ENCODE measurements at regions not wholly inside any gene's neighbourhood (a gene's known extent, or its start where the extent isn't known, plus 50 kb on each side); places are given as distances from the start of the nearest gene placed in this dataset.

DNA sequence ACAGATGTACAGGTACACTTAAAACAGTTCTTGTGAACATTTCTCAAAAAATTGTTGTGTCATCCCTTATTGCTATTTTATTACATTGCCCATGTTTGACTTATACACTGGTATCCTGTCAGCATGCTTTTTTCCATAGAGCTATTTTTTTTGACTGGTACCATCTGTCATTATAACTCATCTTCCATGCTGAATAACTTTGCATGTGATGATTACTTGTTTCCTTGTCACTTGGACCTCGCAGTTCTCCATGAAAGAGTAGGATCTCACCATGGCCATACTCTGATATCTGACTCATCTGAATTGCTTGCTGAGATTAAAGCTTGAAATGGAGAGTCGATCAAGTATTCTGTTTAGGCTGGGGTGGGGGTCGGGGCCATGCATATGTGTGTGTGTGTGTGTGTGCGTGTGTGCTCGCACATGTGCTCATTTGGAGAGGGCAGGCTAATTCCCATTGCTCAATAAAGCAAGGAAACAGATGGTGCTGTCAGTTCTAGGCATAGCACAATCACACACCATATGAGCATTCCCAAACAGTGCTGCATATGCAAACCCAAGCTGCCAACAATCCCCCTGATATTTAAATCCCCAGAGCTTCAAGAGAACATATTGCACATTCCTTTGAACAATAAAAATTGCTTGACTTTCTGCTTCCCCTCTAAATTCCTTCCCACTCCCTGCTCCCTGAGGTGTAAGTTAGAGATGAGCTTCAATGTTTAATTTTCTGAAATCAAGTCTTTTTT is 62.9 kb downstream of the NHLRC3 start:
- Histone ChIP-seq H3K4me3 (ENCODE audit: low read length in 2 of 2) (no peak overlapping the region), H3K9ac (ENCODE audit: low read length in 2 of 2) (no peak overlapping the region), H3K4me1 (ENCODE audit: control insufficient read depth, insufficient read depth, low read length) (no peaks in the 10 kb centered on the region), H3K9me3 (ENCODE audit: control insufficient read depth in 2 of 2, low read length in 2 of 2) (no peaks in the 10 kb centered on the region), H3K27ac (ENCODE audit: low read length) (no peak overlapping the region), H3K36me3 (ENCODE audit: control insufficient read depth in 2 of 2, insufficient read depth in 2 of 2, low read length in 2 of 2) (no peaks in the 10 kb centered on the region), H3K27me3 (ENCODE audit: control insufficient read depth in 1 of 2, insufficient read depth in 2 of 2, low read length in 2 of 2) (no peaks in the 10 kb centered on the region)

DNA sequence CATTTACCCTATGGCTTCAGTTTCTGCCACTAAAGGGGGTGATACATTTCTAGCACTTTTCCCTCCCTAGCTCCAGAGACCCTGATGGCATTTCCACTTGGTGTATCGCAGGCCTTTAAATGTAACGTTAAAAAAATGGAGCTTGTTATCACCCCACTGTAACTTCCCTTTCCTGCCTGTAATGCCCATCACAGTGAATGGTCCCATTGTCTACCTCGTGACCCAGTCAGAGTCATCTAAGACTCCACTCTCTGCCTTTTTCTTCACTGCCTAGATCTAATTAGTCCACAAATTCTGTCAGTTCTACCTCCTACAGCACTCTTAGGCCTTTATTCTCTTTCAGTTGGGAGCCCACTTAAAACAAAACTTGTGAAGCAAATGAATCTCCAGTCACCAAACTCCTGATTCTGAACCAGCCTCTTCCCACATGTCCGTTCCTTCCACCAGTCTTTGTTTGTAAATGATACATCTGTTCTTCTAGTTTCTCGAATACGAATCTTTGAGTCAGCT is 64.8 kb downstream of the NHLRC3 start:
- no peaks in the 10 kb centered on the region for H3K27me3 ChIP-seq (ENCODE audit: control insufficient read depth in 1 of 2, insufficient read depth in 2 of 2, low read length in 2 of 2)
- H3K27ac ChIP-seq (ENCODE audit: low read length): no peak overlapping the region
- no peaks in the 10 kb centered on the region for H3K9me3 ChIP-seq (ENCODE audit: control insufficient read depth in 2 of 2, low read length in 2 of 2)
- H3K36me3 ChIP-seq (ENCODE audit: control insufficient read depth in 2 of 2, insufficient read depth in 2 of 2, low read length in 2 of 2): no peaks in the 10 kb centered on the region
- H3K9ac ChIP-seq (ENCODE audit: low read length in 2 of 2): no peak overlapping the region
- H3K4me1 ChIP-seq (ENCODE audit: control insufficient read depth, insufficient read depth, low read length): no peaks in the 10 kb centered on the region
- no peak overlapping the region for H3K4me3 ChIP-seq (ENCODE audit: low read length in 2 of 2)

DNA sequence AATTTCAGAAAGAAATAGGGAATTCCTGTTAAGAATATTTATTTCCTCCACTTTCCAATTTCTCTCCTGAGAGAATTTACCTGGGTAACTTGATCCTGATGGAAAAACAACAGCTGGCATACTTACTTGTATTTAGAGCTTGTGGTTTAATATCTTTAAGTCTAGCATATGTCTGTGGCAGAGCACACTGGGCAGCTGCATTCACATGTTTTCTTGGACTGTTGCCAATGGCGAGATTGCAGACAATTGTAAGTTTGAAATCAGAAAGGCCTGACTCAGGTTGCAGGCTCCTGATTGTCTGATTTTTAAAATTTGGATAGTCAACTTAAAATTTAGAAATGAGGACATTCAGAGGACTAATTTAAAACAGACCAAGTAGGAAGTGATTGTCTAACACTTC is 66.9 kb downstream of the NHLRC3 start:
- no peak overlapping the region for H3K27ac ChIP-seq (ENCODE audit: low read length)
- H3K9me3 ChIP-seq (ENCODE audit: control insufficient read depth in 2 of 2, low read length in 2 of 2): no peaks in the 10 kb centered on the region
- H3K36me3 ChIP-seq (ENCODE audit: control insufficient read depth in 2 of 2, insufficient read depth in 2 of 2, low read length in 2 of 2): no peaks in the 10 kb centered on the region
- H3K27me3 ChIP-seq (ENCODE audit: control insufficient read depth in 1 of 2, insufficient read depth in 2 of 2, low read length in 2 of 2): no peaks in the 10 kb centered on the region
- no peak overlapping the region for H3K4me3 ChIP-seq (ENCODE audit: low read length in 2 of 2)
- no peak overlapping the region for H3K9ac ChIP-seq (ENCODE audit: low read length in 2 of 2)
- no peaks in the 10 kb centered on the region for H3K4me1 ChIP-seq (ENCODE audit: control insufficient read depth, insufficient read depth, low read length)

DNA sequence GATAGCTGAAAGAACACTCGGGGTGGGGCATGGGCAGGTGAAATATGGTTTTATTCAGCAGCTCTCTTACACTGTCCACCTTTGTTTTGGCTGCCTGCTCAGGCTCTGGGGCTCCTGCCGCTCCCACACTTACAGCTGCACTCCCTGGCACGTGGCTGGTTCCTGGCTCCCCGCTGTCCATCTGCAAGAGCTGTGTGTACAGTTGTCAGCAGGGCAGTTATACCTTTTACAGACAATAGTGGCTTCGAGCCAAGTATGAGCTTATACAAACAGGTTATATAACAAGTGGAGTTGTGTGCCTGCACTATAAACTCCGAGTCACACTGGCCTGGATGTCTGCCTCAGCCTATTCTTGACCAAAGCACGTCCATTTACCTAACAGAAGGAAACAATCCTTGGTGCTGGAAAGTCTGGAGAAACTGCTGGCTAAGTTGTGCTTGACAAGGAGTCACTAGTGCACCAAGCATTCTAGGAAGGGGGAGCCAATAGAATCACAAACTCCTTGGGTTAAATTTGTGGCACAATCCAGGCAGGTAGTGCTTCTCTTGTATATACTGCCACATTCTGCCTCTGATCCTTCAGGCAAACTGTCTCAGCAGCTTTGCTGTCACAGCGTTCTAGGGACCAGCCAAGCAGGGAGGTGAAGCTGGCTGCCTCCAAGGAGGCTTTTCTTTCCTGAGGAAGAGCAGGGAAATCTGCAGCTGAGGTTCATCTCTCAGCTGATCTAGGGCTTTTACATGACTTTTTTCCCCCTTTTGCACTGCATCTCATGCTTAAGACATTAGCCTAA is 68.2 kb downstream of the NHLRC3 start:
- Histone ChIP-seq H3K4me3 (ENCODE audit: low read length in 2 of 2) (no peak overlapping the region), H3K27me3 (ENCODE audit: control insufficient read depth in 1 of 2, insufficient read depth in 2 of 2, low read length in 2 of 2) (no peaks in the 10 kb centered on the region), H3K36me3 (ENCODE audit: control insufficient read depth in 2 of 2, insufficient read depth in 2 of 2, low read length in 2 of 2) (no peaks in the 10 kb centered on the region), H3K27ac (ENCODE audit: low read length) (no peak overlapping the region), H3K9ac (ENCODE audit: low read length in 2 of 2) (no peak overlapping the region), H3K4me1 (ENCODE audit: control insufficient read depth, insufficient read depth, low read length) (no peaks in the 10 kb centered on the region), H3K9me3 (ENCODE audit: control insufficient read depth in 2 of 2, low read length in 2 of 2) (no peaks in the 10 kb centered on the region)

DNA sequence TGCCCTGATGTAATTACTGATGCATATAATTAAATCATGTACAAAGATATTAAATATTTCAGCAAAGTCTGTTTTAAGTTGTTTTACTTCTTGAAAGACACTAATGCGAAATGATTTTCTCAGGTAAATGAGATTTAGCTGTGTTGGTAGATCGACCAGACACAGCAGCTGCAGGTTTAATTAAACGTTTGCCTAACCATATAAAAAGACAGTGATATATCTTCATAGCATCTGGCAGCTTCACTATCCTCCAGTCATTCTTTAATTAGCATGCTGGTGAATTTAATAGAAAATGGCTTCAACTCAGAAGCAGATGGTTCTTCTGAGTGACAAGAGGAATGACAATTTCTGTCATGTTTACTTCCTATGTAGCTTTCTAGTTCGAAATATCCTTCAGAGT is 69.3 kb downstream of the NHLRC3 start:
- H3K9me3 ChIP-seq (ENCODE audit: control insufficient read depth in 2 of 2, low read length in 2 of 2): no peaks in the 10 kb centered on the region
- no peak overlapping the region for H3K27ac ChIP-seq (ENCODE audit: low read length)
- H3K4me1 ChIP-seq (ENCODE audit: control insufficient read depth, insufficient read depth, low read length): no peaks in the 10 kb centered on the region
- H3K27me3 ChIP-seq (ENCODE audit: control insufficient read depth in 1 of 2, insufficient read depth in 2 of 2, low read length in 2 of 2): peaks cover 0 to under 1% of the 10 kb centered on the region in 2 donors
- no peak overlapping the region for H3K9ac ChIP-seq (ENCODE audit: low read length in 2 of 2)
- H3K36me3 ChIP-seq (ENCODE audit: control insufficient read depth in 2 of 2, insufficient read depth in 2 of 2, low read length in 2 of 2): no peaks in the 10 kb centered on the region
- no peak overlapping the region for H3K4me3 ChIP-seq (ENCODE audit: low read length in 2 of 2)

DNA sequence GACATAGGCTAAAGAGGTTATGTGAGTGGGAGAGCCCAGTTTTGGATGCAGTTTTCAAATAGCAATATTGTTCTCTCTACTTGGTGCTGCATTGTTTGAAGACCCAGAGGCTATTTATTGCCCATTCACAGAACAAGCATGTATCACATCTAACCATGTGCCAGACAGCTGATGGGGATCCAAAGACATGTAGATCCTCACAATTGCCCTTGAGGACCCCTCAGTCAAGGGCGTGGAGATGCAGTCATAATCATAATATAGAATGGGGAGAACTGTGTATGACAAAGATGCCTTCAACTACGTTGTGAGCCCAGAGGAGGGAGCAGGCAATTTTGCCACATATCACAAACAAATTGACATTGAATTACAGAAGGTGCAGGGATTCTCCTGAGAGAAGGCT is 70.5 kb downstream of the NHLRC3 start:
- Histone ChIP-seq H3K27ac (ENCODE audit: low read length) (no peak overlapping the region), H3K4me3 (ENCODE audit: low read length in 2 of 2) (no peak overlapping the region), H3K27me3 (ENCODE audit: control insufficient read depth in 1 of 2, insufficient read depth in 2 of 2, low read length in 2 of 2) (peaks cover 0 to 3% of the 10 kb centered on the region in 2 donors), H3K9me3 (ENCODE audit: control insufficient read depth in 2 of 2, low read length in 2 of 2) (no peaks in the 10 kb centered on the region), H3K36me3 (ENCODE audit: control insufficient read depth in 2 of 2, insufficient read depth in 2 of 2, low read length in 2 of 2) (no peaks in the 10 kb centered on the region), H3K9ac (ENCODE audit: low read length in 2 of 2) (no peak overlapping the region), H3K4me1 (ENCODE audit: control insufficient read depth, insufficient read depth, low read length) (no peaks in the 10 kb centered on the region)

DNA sequence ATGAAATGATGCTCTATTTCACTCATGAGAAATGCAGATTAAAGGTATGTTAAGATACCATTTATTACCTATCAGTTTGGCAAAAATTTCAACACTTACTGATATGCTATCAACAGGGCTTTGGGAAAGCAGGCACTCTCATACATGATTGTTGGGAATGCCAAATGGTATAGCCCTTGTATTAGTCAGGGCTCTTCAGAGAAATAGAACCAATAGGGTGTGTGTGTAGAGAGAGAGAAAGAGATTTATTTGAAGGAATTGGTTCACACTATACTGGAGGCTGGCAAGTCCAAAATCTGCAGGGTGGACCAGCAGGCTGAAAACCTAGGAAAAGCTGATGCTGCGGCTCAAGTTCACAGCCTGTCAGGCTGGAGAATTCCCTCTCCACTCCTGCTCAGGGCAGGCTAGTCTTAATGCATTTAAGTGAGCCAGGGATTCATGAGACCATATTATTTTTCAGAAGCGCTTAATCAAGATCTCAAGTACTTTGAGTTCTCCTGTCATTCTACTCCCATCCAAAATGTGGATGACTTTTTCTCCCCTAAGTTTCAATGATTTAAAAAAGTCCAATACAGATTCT is 72.4 kb downstream of the NHLRC3 start:
- peaks cover 0 to 3% of the 10 kb centered on the region in 2 donors for H3K27me3 ChIP-seq (ENCODE audit: control insufficient read depth in 1 of 2, insufficient read depth in 2 of 2, low read length in 2 of 2)
- no peak overlapping the region for H3K4me3 ChIP-seq (ENCODE audit: low read length in 2 of 2)
- H3K27ac ChIP-seq (ENCODE audit: low read length): no peak overlapping the region
- H3K9ac ChIP-seq (ENCODE audit: low read length in 2 of 2): no peak overlapping the region
- H3K36me3 ChIP-seq (ENCODE audit: control insufficient read depth in 2 of 2, insufficient read depth in 2 of 2, low read length in 2 of 2): no peaks in the 10 kb centered on the region
- peaks cover 0 to 3% of the 10 kb centered on the region in 2 donors for H3K9me3 ChIP-seq (ENCODE audit: control insufficient read depth in 2 of 2, low read length in 2 of 2)
- no peaks in the 10 kb centered on the region for H3K4me1 ChIP-seq (ENCODE audit: control insufficient read depth, insufficient read depth, low read length)

DNA sequence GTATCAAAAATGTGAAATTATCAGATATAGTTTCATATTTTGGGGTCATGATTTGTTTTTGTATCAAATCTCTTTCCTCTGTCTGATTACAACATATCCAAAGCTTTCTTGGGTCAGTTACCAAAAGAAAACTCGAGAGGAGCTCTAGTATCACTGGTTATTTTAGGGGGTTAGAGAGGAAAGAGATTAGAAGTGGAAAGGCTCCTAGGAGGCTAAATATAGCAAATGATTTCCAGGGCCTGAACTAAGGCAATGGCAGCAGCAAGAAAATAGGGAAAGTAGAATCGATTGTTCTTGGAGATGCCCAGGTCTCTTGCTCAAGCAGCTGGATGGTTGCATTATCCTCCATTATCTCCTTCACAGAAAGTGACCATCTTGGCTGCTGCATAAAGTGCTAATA is 72.9 kb downstream of the NHLRC3 start:
- Histone ChIP-seq H3K27ac (ENCODE audit: low read length) (no peak overlapping the region), H3K9ac (ENCODE audit: low read length in 2 of 2) (no peak overlapping the region), H3K4me3 (ENCODE audit: low read length in 2 of 2) (no peak overlapping the region), H3K9me3 (ENCODE audit: control insufficient read depth in 2 of 2, low read length in 2 of 2) (peaks cover 0 to 3% of the 10 kb centered on the region in 2 donors), H3K4me1 (ENCODE audit: control insufficient read depth, insufficient read depth, low read length) (no peaks in the 10 kb centered on the region), H3K36me3 (ENCODE audit: control insufficient read depth in 2 of 2, insufficient read depth in 2 of 2, low read length in 2 of 2) (no peaks in the 10 kb centered on the region), H3K27me3 (ENCODE audit: control insufficient read depth in 1 of 2, insufficient read depth in 2 of 2, low read length in 2 of 2) (peaks cover 0 to 3% of the 10 kb centered on the region in 2 donors)

DNA sequence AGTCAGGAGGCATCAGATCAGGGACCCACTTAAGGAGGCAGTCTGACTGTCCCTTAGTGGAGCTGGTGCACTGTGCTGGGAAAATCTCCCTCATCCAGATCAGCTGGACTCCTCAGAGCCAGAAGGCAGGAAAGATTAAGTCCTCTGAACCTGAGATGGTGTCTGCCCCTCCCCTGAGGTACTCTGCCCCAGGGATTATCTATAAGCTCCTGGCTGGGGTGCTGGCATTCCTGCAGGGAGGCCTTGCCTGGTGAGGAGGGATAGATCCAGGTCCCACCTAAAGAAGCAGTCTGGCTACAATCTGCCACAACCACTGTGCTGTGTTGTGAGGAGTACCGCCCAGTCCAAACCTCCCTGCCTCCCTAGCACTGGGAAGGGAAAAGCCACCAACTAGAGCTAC is 81.2 kb downstream of the NHLRC3 start:
- Histone ChIP-seq H3K27ac (ENCODE audit: low read length) (no peak overlapping the region), H3K4me3 (ENCODE audit: low read length in 2 of 2) (no peak overlapping the region), H3K9me3 (ENCODE audit: control insufficient read depth in 2 of 2, low read length in 2 of 2) (peaks cover 0 to 3% of the 10 kb centered on the region in 2 donors), H3K36me3 (ENCODE audit: control insufficient read depth in 2 of 2, insufficient read depth in 2 of 2, low read length in 2 of 2) (no peaks in the 10 kb centered on the region), H3K4me1 (ENCODE audit: control insufficient read depth, insufficient read depth, low read length) (no peaks in the 10 kb centered on the region), H3K27me3 (ENCODE audit: control insufficient read depth in 1 of 2, insufficient read depth in 2 of 2, low read length in 2 of 2) (peaks cover 0 to 6% of the 10 kb centered on the region in 2 donors), H3K9ac (ENCODE audit: low read length in 2 of 2) (no peak overlapping the region)

DNA sequence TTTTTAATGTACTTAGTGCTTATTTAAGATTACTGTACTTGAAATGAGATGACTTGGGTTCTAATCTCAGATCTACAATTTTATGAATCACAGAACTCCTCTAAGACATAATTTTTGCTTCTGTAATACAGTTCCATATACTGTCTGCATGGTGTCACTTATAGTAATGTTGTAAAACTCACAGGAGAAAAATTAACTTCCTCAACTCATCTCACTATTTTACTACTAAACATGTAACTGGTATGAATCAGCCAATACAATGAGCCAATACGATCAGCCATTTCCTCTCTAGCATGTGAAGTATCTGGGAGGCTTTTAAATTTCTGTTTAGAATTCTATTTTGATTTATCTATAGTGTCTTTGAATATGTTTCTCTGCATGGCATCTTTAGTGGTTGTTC is 85.3 kb downstream of the NHLRC3 start:
- H3K9me3 ChIP-seq (ENCODE audit: control insufficient read depth in 2 of 2, low read length in 2 of 2): no peaks in the 10 kb centered on the region
- H3K4me1 ChIP-seq (ENCODE audit: control insufficient read depth, insufficient read depth, low read length): no peaks in the 10 kb centered on the region
- no peak overlapping the region for H3K4me3 ChIP-seq (ENCODE audit: low read length in 2 of 2)
- H3K9ac ChIP-seq (ENCODE audit: low read length in 2 of 2): no peak overlapping the region
- no peak overlapping the region for H3K27ac ChIP-seq (ENCODE audit: low read length)
- no peaks in the 10 kb centered on the region for H3K36me3 ChIP-seq (ENCODE audit: control insufficient read depth in 2 of 2, insufficient read depth in 2 of 2, low read length in 2 of 2)
- H3K27me3 ChIP-seq (ENCODE audit: control insufficient read depth in 1 of 2, insufficient read depth in 2 of 2, low read length in 2 of 2): peaks cover 0 to 9% of the 10 kb centered on the region in 2 donors

Measured in stomach smooth muscle (tissue), 2 donors.